ENCODE measurements at regions not wholly inside any gene's neighbourhood (a gene's known extent, or its start where the extent isn't known, plus 50 kb on each side); places are given as distances from the start of the nearest gene placed in this dataset.
"Not testable (repeated sequence)": the region's sequence is repeated elsewhere in the genome, so short reads cannot be mapped to it uniquely, and the experiment has no call there.

GRCh38 chr5:142259758-142260157, 65.1 kb downstream of the SPRY4 start:
- DNase-seq (ENCODE audit: low spot score): no peak

GRCh38 chr5:142255831-142256230, 69.0 kb downstream of the SPRY4 start:
- no peak for DNase-seq (ENCODE audit: low spot score)

- DNase-seq (ENCODE audit: low spot score): no peak
Measured at GRCh38 chr5:142254431-142254830, 70.4 kb downstream of the SPRY4 start.

DNA sequence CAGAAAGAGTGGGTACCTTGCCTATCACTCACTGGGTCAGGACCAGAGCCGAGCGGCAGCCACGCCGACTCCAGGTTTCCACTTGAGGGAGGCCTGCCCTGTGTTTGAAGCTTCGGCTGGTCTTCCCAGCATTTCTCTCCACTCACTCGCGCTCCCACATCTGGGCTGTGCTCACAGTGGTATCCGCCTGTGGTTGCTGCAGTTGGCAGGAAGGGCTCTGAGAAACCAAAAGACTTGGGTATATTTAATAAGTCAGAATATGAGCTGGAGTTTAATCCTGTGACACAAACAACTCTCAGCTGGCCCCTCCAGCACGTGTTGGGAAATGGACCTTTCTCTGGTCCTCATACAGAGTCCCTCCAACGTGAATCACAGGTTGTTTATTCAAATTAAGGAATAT, 70.9 kb downstream of the SPRY4 start:
- DNase-seq (ENCODE audit: low spot score): peak; percentile 73

DNA sequence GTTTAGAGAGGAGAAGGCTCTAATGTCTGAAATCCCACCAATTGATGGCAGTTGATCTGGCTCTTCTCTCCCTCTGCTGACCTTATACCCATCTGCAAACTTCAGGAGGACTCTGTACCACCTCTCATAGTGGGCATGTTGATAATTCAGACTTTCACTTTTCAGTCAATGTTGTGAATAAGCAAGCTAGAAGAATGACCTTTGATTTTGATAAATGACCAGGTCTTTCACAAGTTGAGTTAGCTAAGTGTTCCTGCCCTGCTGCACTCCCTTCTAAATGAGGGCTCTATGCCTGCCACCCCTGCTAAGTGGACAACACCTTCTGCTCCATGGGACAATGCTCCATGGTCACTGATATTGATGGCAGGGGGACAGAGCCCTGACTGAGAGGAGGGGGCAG, 74.7 kb downstream of the SPRY4 start:
- DNase-seq (ENCODE audit: low spot score): no peak

- peak; percentile 69 for DNase-seq (ENCODE audit: low spot score)
Measured at GRCh38 chr5:142248853-142249462, 75.9 kb downstream of the SPRY4 start.

- peak; percentile 95 for DNase-seq (ENCODE audit: low spot score)
Measured at GRCh38 chr5:142246258-142246657, 78.6 kb downstream of the SPRY4 start.

DNA sequence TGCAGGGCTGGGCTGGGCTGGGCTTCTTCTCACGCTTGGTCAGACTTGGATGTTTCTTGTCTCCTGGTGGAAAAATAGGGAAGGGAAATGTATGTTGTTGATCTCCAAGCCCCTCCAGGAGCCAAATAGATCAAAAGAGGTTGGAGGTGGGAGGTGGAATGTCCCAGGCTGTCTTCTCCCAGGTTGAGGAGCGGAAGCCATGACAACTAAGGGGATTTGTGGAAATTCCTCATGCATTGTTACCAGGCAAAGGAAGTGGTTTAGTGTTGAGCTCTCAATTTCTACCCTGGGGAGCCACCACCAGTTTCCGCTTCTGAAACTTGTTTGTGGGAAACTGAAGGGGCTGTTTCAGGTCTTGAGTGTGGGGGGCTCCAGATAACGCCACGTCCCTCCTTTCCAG, 79.0 kb downstream of the SPRY4 start:
- DNase-seq (ENCODE audit: low spot score): peak; percentile 42

DNA sequence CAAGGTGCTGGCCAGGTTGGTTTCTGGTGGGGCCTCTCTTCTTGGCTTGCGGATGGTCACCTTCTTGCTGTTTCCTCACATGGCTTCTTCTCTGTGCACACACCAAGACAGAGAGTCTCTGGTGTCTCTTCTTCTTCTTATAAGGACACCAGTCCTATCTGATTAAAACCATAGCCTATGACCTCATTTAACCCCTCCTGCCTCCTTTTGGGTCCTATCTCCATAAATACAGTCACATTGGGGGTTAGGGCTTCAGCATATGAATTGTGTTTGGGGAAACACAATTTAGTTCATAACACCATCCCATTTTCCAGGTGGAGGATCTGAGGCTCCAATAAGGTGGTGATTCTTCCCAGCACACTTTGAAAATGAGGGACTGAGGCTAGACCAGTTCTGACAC, 80.4 kb downstream of the SPRY4 start:
- DNase-seq (ENCODE audit: low spot score): no peak

GRCh38 chr5:142242272-142242671, 82.5 kb downstream of the SPRY4 start:
- DNase-seq (ENCODE audit: low spot score): no peak

DNA sequence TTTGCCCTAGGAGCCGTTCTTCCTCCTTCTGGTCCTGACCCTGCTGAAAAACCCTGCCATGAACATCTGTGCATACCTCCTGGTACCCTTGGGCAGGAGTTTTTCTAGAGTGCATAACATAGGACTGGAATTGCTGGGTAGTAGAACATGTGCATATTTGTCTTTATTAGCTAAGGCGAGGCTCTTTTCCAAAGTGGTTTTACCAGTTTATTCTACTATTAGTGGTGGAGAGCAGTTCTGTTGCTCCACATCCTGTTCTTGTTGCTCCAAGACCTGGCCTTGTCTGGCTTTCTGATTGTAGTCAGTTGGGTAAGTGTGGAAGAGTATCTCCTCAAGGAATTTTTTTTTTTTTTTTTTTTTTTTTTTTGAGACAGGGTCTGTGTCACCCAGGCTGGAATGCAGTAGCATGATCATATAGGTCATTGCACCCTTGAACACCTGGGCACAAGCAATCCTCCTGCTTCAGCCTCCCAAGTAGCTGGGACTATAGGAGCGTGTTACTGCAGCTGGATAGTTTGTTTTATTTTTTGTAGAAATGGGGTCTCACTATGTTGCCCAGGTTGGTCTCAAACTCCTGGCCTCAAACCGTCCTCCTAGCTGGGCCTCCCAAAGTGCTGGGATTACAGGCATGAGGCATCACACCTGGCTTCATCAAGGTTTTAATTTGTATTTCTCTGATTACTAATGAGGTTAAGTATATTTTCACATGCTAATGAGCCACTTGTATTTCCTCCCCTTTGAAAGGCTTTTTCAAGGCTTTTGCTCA, 85.2 kb downstream of the SPRY4 start:
- no peak for DNase-seq (ENCODE audit: low spot score)

DNA sequence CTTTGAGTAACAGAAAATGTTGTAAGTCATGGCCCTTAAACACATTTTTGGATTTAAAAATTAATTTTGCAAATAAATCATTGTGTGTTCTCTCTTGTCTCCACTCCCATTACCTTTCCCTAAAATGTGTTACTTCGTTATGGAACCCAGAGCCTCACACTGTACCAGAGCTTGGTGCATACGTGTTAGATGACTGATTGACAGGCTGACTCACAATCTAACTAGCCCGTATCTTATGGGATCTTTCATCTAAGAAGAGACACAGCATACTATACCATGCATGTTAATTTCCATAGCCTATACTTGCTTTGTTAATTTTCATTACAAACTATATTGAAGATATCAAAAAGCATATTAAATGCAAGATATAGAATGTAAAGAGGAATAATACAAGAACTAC, 87.1 kb downstream of the SPRY4 start:
- DNase-seq (ENCODE audit: low spot score): no peak

DNA sequence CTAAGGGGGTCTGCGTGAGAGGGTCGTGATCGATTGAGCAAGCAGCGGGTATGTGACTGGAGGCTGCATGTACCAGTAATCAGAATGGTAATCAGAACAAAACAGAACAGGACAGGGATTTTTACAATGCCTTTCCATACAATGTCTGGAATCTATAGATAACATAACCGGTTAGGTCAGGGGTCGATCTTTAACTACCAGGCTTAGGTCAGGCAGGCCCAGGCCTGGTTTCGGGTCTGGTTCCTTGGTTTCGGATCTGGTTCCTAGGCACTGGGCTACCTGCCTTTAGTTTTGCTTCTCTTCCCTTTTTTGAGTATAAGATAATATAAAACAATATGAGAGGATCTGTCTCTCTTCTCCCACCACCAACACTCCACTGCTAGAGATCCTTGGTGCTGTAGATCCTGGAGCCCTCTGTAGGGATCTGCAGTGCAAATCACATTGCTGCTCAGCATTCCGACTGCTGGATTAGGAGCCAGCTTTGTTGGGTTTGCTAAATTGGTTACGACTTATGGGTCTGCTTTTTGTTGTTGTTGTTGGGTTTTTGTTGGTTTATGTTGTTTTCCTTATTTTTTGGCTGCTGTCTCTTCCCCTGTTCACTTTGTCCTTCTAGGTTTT, 88.0 kb downstream of the SPRY4 start:
- not testable (repeated sequence) for DNase-seq (ENCODE audit: low spot score)

GRCh38 chr5:142235870-142236672, 88.8 kb downstream of the SPRY4 start:
- no peak for DNase-seq (ENCODE audit: low spot score)

DNA sequence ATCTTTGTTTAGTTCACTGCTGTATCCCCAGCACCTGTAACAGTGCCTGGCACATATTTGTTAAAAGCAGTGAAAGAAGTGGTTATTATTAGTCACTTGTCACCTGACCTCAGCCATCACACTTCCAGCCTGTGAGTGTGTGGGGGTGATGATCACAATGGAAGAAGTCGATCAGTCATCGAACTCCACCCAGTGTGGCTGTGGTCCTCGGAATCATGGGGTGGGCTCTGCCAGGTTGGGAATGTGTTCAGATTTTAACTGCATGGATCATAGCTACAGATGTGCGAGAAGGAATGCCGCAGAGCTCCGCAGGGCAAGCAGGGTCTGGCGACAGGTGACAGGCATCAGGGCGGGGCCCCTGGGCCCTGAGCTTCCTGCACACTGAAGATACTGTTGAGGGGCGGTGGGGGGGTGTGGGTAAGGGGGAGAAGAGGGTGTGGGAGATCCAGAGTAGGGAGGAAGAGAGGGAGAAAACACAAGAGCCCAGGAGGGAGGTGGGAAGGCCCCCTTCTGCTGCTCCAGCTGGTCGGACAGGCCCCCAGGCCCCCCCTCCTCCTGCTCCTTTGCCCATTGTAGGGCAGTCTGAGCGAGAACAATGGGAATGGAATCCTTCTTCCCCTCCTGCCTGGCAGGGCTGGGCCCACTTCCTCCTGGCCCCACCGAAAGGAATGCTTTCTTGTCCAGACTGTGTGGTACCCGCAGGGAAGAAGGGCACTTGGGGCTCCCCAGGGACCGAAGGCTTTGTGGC, 89.6 kb downstream of the SPRY4 start:
- DNase-seq (ENCODE audit: low spot score): no peak

- DNase-seq (ENCODE audit: low spot score): no peak
Measured at GRCh38 chr5:142233083-142234032, 91.5 kb downstream of the SPRY4 start.

GRCh38 chr5:142230949-142231348, 93.9 kb downstream of the SPRY4 start:
- not testable (repeated sequence) for DNase-seq (ENCODE audit: low spot score)

DNA sequence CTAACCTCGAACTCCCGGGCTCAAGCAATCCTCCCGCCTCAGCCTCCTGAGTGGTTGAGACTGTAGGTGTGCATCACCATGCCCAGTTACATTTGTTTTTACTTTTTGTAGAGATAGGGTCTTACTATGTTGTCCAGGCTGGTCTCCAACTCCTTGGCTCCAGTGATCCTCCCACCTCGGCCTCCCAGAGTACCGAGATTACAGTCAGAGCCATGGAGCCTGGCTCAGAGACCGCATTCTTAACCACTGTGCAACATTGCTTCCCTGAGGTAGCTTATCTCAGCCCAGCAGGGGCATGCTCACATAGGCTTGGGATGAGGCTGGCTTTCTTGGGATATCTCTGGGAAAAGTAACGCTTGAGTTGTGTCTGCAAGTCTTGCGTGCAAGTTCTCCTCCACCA, 99.7 kb downstream of the SPRY4 start:
- DNase-seq (ENCODE audit: low spot score): no peak

DNA sequence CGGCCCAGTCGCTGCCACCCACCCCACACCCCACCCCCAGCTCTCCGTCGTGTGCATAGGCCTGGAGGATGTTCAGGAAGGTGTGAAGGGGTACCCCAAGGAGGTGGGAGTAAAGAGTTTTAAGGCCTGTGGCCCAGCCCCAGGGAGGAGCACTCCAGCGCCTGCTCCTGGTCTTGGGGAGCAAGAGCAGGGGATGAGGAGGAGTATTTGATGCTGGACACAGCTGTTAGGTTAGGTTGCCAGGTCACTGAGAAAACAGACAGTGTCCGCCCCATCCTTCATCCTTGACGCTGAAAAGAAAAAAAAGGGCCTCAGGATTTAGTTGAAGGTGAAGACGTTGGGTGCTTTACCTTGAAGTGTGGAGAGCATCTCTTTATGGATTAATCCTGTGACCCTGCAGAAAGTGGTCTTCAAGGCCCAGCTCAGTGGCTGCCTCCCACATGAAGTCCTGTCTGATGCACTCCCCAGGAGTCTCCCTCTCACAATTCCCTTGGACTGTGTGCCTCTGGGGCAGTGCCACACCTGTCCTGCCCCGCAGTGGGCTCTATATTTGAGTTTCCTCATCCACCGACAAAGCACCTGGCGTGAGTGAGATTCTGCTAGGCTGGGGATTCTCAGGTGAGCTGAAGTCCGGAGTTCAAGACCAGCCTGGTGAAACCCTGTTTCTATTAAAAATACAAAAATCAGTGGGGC, 101.8 kb downstream of the SPRY4 start:
- DNase-seq (ENCODE audit: low spot score): no peak

- DNase-seq (ENCODE audit: low spot score): no peak
Measured at GRCh38 chr5:142222225-142222865, 102.5 kb downstream of the SPRY4 start.
